Caco-2 (cell line): ENCODE measurements at regions not wholly inside any gene's neighbourhood (a gene's known extent, or its start where the extent isn't known, plus 50 kb on each side); places are given as distances from the start of the nearest gene placed in this dataset.
"Not testable (repeated sequence)": the region's sequence is repeated elsewhere in the genome, so short reads cannot be mapped to it uniquely, and the experiment has no call there.

Source experiments
- BruUV-seq: library from RNA; stranded (reverse); fragments of 400-500 nt; replicated peaks from 2 replicates; lab custom pipeline; 2021; lab: Mats Ljungman, UMichigan
- CTCF ChIA-PET: fragments of 300-600 bp; sonication (Branson Sonifier 250); formaldehyde crosslinking; loops from one replicate; lab custom pipeline; 2022; ENCODE audit warnings: antibody characterized with exemption; lab: Charles Lee
- POLR2A ChIA-PET: fragments of 300-600 bp; sonication (Branson Sonifier 250); formaldehyde crosslinking; loops from one replicate; lab custom pipeline; 2022; ENCODE audit warnings: antibody characterized with exemption; lab: Charles Lee
- DNase-seq, 2 experiments: peaks; one replicate each; pipeline versions ENCODE4 v3.0.0 to v3.0.0-alpha.2; 2020 to 2022
- H3K27me3 ChIP-seq: replicated peaks from 2 replicates; pipeline ENCODE4 v1.6.0; 2011; ENCODE audit warnings: low read length; ENCODE audit not compliant: control insufficient read depth, insufficient read depth
- H3K36me3 ChIP-seq: 2 replicates; pipeline ENCODE4 v1.5.1; 2011; ENCODE audit warnings: low read length; ENCODE audit not compliant: control insufficient read depth, insufficient read depth
- H3K4me1 ChIP-seq: fragments of 250-450 bp; sonication (Bioruptor Pico); 2 replicates; pipeline ENCODE4 v1.5.1; 2020; ENCODE audit warnings: mild to moderate bottlenecking
- H3K4me3 ChIP-seq: 2 replicates; pipeline ENCODE4 v1.5.1; 2011; ENCODE audit warnings: low read depth, mild to moderate bottlenecking, control low read depth, low read length
- H3K9me3 ChIP-seq: fragments of 250-450 bp; sonication (Bioruptor Pico); 2 replicates; pipeline ENCODE4 v1.5.1; 2020; ENCODE audit warnings: mild to moderate bottlenecking, moderate library complexity
- H3K27ac Mint-ChIP-seq: one replicate; pipeline ENCODE4 v1.8.0; 2022; ENCODE audit warnings: mixed read lengths; ENCODE audit not compliant: unreplicated experiment
- H3K27me3 Mint-ChIP-seq: one replicate; pipeline ENCODE4 v1.8.0; 2022; ENCODE audit warnings: mixed read lengths; ENCODE audit not compliant: insufficient read depth, unreplicated experiment
- H3K36me3 Mint-ChIP-seq: one replicate; pipeline ENCODE4 v1.8.0; 2022; ENCODE audit warnings: mild to moderate bottlenecking, mixed read lengths; ENCODE audit not compliant: insufficient read depth, unreplicated experiment
- H3K4me1 Mint-ChIP-seq: one replicate; pipeline ENCODE4 v1.8.0; 2022; ENCODE audit warnings: low read depth, mixed read lengths; ENCODE audit not compliant: unreplicated experiment
- H3K4me3 Mint-ChIP-seq: one replicate; pipeline ENCODE4 v1.8.0; 2022; ENCODE audit warnings: mild to moderate bottlenecking, moderate library complexity, mixed read lengths; ENCODE audit not compliant: unreplicated experiment
- H3K9me3 Mint-ChIP-seq: one replicate; pipeline ENCODE4 v1.8.0; 2022; ENCODE audit warnings: mixed read lengths; ENCODE audit not compliant: unreplicated experiment
- intact Hi-C: fragments of 100-400 bp; cut with micrococcal nuclease; formaldehyde crosslinking; loops from one replicate; pipeline ENCODE4 v1.10.0; 2022; ENCODE audit not compliant: unreplicated experiment
- TF ChIP-seq, protein P1 (sequence below), 2 experiments: fragments of 200-600 bp in 1 of 2; IDR thresholded peaks; 1 replicate in 1 of 2; 2 replicates in 1 of 2; pipeline versions ENCODE4 v1.5.1 to v1.8.0; 2011 to 2022; ENCODE audit warnings: antibody characterized with exemption in 1 of 2, control low read depth in 1 of 2, inconsistent platforms in 1 of 2, low read depth in 1 of 2, low read length in 1 of 2, mild to moderate bottlenecking in 1 of 2, moderate library complexity in 1 of 2; ENCODE audit not compliant: insufficient read depth in 1 of 2, severe bottlenecking in 1 of 2, unreplicated experiment in 1 of 2

DNA sequence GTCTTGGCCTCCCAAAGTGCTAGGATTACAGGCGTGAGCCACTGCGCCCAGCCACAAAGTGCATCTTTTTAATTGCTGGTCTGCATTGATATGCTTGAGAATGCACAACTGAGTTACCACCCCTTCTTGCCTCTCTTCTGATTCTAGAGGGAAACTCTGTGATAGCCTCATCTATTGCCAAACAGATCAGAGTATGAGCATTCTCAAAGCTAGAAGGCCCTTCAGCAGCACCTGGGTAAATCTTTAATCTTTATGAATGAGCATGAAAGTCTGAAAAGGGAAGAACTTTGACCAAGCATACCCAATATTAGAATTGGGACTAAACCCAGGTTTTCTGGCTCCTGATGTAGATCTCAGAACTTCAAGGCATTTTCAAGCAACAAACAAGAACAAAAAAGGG is 298.3 kb upstream of the TNC start:
- ChIA-PET CTCF (no interaction called here), POLR2A (no interaction called here)
- Histone ChIP-seq H3K4me1 (no peaks in the 10 kb centered on the region), H3K36me3 (no peaks in the 10 kb centered on the region), H3K9me3 (no peaks in the 10 kb centered on the region), H3K27me3 (no peaks in the 10 kb centered on the region), H3K4me3 (no peak overlapping the region)
- intact Hi-C loops = no loop called here
- TF ChIP-seq, protein P1, sequence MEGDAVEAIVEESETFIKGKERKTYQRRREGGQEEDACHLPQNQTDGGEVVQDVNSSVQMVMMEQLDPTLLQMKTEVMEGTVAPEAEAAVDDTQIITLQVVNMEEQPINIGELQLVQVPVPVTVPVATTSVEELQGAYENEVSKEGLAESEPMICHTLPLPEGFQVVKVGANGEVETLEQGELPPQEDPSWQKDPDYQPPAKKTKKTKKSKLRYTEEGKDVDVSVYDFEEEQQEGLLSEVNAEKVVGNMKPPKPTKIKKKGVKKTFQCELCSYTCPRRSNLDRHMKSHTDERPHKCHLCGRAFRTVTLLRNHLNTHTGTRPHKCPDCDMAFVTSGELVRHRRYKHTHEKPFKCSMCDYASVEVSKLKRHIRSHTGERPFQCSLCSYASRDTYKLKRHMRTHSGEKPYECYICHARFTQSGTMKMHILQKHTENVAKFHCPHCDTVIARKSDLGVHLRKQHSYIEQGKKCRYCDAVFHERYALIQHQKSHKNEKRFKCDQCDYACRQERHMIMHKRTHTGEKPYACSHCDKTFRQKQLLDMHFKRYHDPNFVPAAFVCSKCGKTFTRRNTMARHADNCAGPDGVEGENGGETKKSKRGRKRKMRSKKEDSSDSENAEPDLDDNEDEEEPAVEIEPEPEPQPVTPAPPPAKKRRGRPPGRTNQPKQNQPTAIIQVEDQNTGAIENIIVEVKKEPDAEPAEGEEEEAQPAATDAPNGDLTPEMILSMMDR (IDR thresholded peaks at IDR 0.05; ENCODE audit: insufficient read depth in 1 of 2, low read depth in 1 of 2, low read length in 1 of 2, severe bottlenecking in 1 of 2, unreplicated experiment in 1 of 2) = no peak
- no peaks in the 10 kb centered on the region for H3K27me3 Mint-ChIP-seq
- no peaks in the 10 kb centered on the region for H3K9me3 Mint-ChIP-seq
- no peaks in the 10 kb centered on the region for H3K4me1 Mint-ChIP-seq
- BruUV-seq = no TSS peak
- no peak overlapping the region for H3K27ac Mint-ChIP-seq
- DNase-seq = no peak
- H3K4me3 Mint-ChIP-seq = no peak overlapping the region
- no peaks in the 10 kb centered on the region for H3K36me3 Mint-ChIP-seq

DNA sequence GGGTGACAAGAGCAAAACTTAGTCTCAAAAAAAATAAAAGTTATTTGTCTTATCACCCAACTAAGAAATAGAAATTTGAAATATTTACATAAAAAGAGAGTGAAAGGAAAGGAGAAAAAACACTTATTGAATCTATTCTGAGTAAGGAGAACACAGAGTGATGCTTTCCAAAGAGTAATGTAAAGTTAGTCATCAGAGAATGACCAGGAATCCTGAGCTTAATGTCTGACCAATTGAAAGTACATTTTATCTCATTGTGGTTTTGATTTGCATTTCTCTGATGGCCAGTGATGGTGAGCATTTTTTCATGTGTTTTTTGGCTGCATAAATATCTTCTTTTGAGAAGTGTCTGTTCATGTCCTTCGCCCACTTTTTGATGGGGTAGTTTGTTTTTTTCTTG is 300.2 kb upstream of the TNC start:
- H3K27me3 ChIP-seq, H3K9me3 Mint-ChIP-seq, H3K4me1 ChIP-seq, H3K27ac Mint-ChIP-seq, BruUV-seq, H3K36me3 ChIP-seq, intact Hi-C loops, CTCF ChIA-PET, H3K4me1 Mint-ChIP-seq, POLR2A ChIA-PET, H3K4me3 Mint-ChIP-seq, H3K27me3 Mint-ChIP-seq, H3K4me3 ChIP-seq, H3K9me3 ChIP-seq, H3K36me3 Mint-ChIP-seq, DNase-seq: not testable (repeated sequence)

DNA sequence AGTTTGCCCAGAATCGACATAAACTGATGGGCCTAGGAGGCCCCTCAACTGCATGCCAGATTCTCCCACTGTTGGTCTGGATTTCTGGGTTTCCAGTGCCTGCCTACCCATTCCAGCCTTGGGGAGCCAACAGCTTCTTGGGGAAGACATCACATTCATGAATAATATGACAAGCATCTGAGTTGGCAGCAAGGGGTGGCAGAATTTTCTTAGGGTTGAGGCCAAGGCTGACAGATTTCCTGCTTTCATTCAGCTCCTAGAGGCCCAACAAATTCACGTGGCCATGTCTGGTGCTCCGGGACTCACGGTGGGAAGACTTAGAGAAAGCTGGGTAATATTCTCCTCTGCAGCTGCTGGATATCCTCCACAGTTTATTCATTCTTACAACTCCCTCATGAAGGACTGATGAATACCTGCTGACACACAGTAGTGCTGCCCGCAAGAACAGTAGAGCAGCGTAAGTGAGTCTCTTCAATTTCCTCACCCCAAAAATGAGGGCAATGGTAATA is 305.0 kb upstream of the TNC start:
- CTCF ChIA-PET = no interaction called here
- POLR2A ChIA-PET = no interaction called here
- Histone ChIP-seq H3K4me3 (no peak overlapping the region), H3K9me3 (peaks cover 6% of the 10 kb centered on the region; the same call in 1 of the 2 replicates), H3K36me3 (no peaks in the 10 kb centered on the region), H3K27me3 (no peaks in the 10 kb centered on the region), H3K4me1 (no peaks in the 10 kb centered on the region)
- Mint-ChIP-seq H3K27me3 (no peaks in the 10 kb centered on the region), H3K9me3 (peaks cover 9% of the 10 kb centered on the region), H3K36me3 (no peaks in the 10 kb centered on the region), H3K4me1 (no peaks in the 10 kb centered on the region), H3K27ac (no peak overlapping the region), H3K4me3 (no peak overlapping the region)
- intact Hi-C loops = no loop called here
- no TSS peak for BruUV-seq
- no peak for DNase-seq
- TF ChIP-seq, protein P1 (IDR thresholded peaks at IDR 0.05; ENCODE audit: insufficient read depth in 1 of 2, low read depth in 1 of 2, low read length in 1 of 2, severe bottlenecking in 1 of 2, unreplicated experiment in 1 of 2) = no peak

- Histone ChIP-seq H3K36me3 (no peaks in the 10 kb centered on the region), H3K9me3 (peaks cover 6% of the 10 kb centered on the region; the same call in 1 of the 2 replicates), H3K27me3 (no peaks in the 10 kb centered on the region), H3K4me1 (no peaks in the 10 kb centered on the region), H3K4me3 (no peak overlapping the region)
- Mint-ChIP-seq H3K9me3 (peaks cover 9% of the 10 kb centered on the region), H3K27ac (no peak overlapping the region), H3K4me3 (no peak overlapping the region), H3K36me3 (no peaks in the 10 kb centered on the region), H3K4me1 (no peaks in the 10 kb centered on the region), H3K27me3 (no peaks in the 10 kb centered on the region)
- TF ChIP-seq, protein P1 (IDR thresholded peaks at IDR 0.05; ENCODE audit: insufficient read depth in 1 of 2, low read depth in 1 of 2, low read length in 1 of 2, severe bottlenecking in 1 of 2, unreplicated experiment in 1 of 2) = no peak
- POLR2A ChIA-PET = no interaction called here
- CTCF ChIA-PET = no interaction called here
- intact Hi-C loops = no loop called here
- DNase-seq = no peak
- no TSS peak for BruUV-seq
Measured at GRCh38 chr9:115423646-115424045, 305.7 kb upstream of the TNC start.
